ENCODE measurements at regions not wholly inside any gene's neighbourhood (a gene's known extent, or its start where the extent isn't known, plus 50 kb on each side); places are given as distances from the start of the nearest gene placed in this dataset.

GRCh38 chr18:39191931-39192330 lies 1626.3 kb upstream of the CELF4 start:
- no peak for TF ChIP-seq POLR2A (IDR thresholded peaks at IDR 0.05; ENCODE audit: low read depth, low read length)
- TF ChIP-seq, protein P1, sequence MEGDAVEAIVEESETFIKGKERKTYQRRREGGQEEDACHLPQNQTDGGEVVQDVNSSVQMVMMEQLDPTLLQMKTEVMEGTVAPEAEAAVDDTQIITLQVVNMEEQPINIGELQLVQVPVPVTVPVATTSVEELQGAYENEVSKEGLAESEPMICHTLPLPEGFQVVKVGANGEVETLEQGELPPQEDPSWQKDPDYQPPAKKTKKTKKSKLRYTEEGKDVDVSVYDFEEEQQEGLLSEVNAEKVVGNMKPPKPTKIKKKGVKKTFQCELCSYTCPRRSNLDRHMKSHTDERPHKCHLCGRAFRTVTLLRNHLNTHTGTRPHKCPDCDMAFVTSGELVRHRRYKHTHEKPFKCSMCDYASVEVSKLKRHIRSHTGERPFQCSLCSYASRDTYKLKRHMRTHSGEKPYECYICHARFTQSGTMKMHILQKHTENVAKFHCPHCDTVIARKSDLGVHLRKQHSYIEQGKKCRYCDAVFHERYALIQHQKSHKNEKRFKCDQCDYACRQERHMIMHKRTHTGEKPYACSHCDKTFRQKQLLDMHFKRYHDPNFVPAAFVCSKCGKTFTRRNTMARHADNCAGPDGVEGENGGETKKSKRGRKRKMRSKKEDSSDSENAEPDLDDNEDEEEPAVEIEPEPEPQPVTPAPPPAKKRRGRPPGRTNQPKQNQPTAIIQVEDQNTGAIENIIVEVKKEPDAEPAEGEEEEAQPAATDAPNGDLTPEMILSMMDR (IDR thresholded peaks at IDR 0.05; ENCODE audit: extremely low read depth in 1 of 2, insufficient read depth in 1 of 2, low read depth in 1 of 2, low read length in 2 of 2): no peak
- TF ChIP-seq POLR2AphosphoS5 (IDR thresholded peaks at IDR 0.05; ENCODE audit: insufficient read depth, low read depth, low read length): no peak
- TF ChIP-seq EZH2 (IDR thresholded peaks at IDR 0.05; ENCODE audit: borderline replicate concordance, low read depth, low read length, severe bottlenecking): no peak
- TF ChIP-seq FOS (IDR thresholded peaks at IDR 0.05; ENCODE audit: borderline replicate concordance, insufficient read depth, low read length): no peak
- TF ChIP-seq GATA2 (IDR thresholded peaks at IDR 0.05; ENCODE audit: insufficient read depth, insufficient read length, low read depth, low read length): no peak

Data from endothelial cell of umbilical vein (primary cell).